Breast epithelium (tissue), 3 donors: ENCODE measurements at regions not wholly inside any gene's neighbourhood (a gene's known extent, or its start where the extent isn't known, plus 50 kb on each side); places are given as distances from the start of the nearest gene placed in this dataset.

Source experiments
- POLR2A ChIP-seq: fragments of 450-650 bp; IDR thresholded peaks from one replicate; pipeline ENCODE4 v1.6.1; 2016; ENCODE audit warnings: antibody characterized with exemption, mild to moderate bottlenecking, moderate library complexity
- POLR2AphosphoS5 ChIP-seq, 3 donors: sonication (generic); formaldehyde crosslinking; IDR thresholded peaks; one replicate each; pipeline ENCODE4 v1.6.1; 2017; ENCODE audit warnings: antibody characterized with exemption in 3 of 3
- TF ChIP-seq, protein P1 (sequence below), 3 donors: fragments of 450-650 bp; IDR thresholded peaks; one replicate each; pipeline ENCODE4 v1.5.1; 2016 to 2017; ENCODE audit warnings: antibody characterized with exemption in 3 of 3, mild to moderate bottlenecking in 3 of 3, moderate library complexity in 3 of 3

DNA sequence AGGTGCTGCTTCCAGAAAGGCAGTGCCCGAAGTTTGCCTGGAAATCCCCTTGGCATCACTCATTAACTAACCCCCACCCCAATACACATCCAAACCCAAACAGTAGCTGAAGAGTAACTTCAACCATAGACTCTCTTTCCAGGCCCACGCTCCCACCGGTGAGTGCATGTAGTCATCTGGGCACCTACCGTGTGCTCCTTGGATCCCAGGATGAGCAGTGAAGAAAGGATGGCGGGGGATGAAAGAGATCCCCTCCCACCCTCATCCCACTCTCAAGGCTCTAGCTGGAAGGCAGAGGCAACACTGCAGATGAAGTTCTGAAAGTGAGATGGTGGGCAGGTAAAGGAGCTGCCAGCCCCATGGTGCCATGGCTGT, 305.0 kb downstream of the SOX9 start:
- no peak for TF ChIP-seq POLR2A
- no peak for TF ChIP-seq POLR2AphosphoS5 (IDR thresholded peaks at IDR 0.05)
- TF ChIP-seq, protein P1, sequence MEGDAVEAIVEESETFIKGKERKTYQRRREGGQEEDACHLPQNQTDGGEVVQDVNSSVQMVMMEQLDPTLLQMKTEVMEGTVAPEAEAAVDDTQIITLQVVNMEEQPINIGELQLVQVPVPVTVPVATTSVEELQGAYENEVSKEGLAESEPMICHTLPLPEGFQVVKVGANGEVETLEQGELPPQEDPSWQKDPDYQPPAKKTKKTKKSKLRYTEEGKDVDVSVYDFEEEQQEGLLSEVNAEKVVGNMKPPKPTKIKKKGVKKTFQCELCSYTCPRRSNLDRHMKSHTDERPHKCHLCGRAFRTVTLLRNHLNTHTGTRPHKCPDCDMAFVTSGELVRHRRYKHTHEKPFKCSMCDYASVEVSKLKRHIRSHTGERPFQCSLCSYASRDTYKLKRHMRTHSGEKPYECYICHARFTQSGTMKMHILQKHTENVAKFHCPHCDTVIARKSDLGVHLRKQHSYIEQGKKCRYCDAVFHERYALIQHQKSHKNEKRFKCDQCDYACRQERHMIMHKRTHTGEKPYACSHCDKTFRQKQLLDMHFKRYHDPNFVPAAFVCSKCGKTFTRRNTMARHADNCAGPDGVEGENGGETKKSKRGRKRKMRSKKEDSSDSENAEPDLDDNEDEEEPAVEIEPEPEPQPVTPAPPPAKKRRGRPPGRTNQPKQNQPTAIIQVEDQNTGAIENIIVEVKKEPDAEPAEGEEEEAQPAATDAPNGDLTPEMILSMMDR (IDR thresholded peaks at IDR 0.05): no peak
